NCI-H82 treated with DMSO at 0.1 percent for 48 hours (cell line): ENCODE measurements at regions not wholly inside any gene's neighbourhood (a gene's known extent, or its start where the extent isn't known, plus 50 kb on each side); places are given as distances from the start of the nearest gene placed in this dataset.

Experiments
- DNase-seq: peaks from one replicate; lab custom pipeline; 2025; ENCODE audit not compliant: unreplicated experiment; lab: John Stamatoyannopoulos, UW

- no peak for DNase-seq
These were observed 83.3 kb upstream of the SLC38A4 start for GRCh38 chr12:46908936-46909635.

GRCh38 chr12:46910830-46911229 is 85.0 kb upstream of the SLC38A4 start:
- no peak for DNase-seq

GRCh38 chr12:46914336-46914735 is 88.5 kb upstream of the SLC38A4 start:
- DNase-seq: no peak

- no peak for DNase-seq
These were observed 89.3 kb upstream of the SLC38A4 start for GRCh38 chr12:46915082-46915481.

- DNase-seq: no peak
These were observed 90.0 kb upstream of the SLC38A4 start for GRCh38 chr12:46915836-46916235.

- DNase-seq: no peak
These were observed 91.1 kb upstream of the SLC38A4 start for GRCh38 chr12:46916796-46917419.

GRCh38 chr12:46917821-46918220 is 92.0 kb upstream of the SLC38A4 start:
- DNase-seq: peak; percentile 73

- no peak for DNase-seq
These were observed 92.8 kb upstream of the SLC38A4 start for GRCh38 chr12:46918631-46919030.

- DNase-seq: no peak
These were observed 94.0 kb upstream of the SLC38A4 start for GRCh38 chr12:46919666-46920400.

- DNase-seq: no peak
These were observed 94.7 kb upstream of the SLC38A4 start for GRCh38 chr12:46920499-46920898.

GRCh38 chr12:46921048-46921763 is 95.4 kb upstream of the SLC38A4 start:
- DNase-seq: no peak

GRCh38 chr12:46921764-46922133 is 96.0 kb upstream of the SLC38A4 start:
- no peak for DNase-seq

- no peak for DNase-seq
These were observed 100.7 kb upstream of the SLC38A4 start for GRCh38 chr12:46926526-46926925.

GRCh38 chr12:46930101-46930500 is 104.3 kb upstream of the SLC38A4 start:
- no peak for DNase-seq

GRCh38 chr12:46933947-46934346 is 108.2 kb upstream of the SLC38A4 start:
- DNase-seq: peak; percentile 39

GRCh38 chr12:46934374-46935111 is 108.7 kb upstream of the SLC38A4 start:
- no peak for DNase-seq

- no peak for DNase-seq
These were observed 109.6 kb upstream of the SLC38A4 start for GRCh38 chr12:46935271-46935847.

GRCh38 chr12:46936042-46936441 is 110.2 kb upstream of the SLC38A4 start:
- DNase-seq: no peak

GRCh38 chr12:46938071-46938678 is 112.4 kb upstream of the SLC38A4 start:
- DNase-seq: no peak

GRCh38 chr12:46941981-46942380 is 116.2 kb upstream of the SLC38A4 start:
- DNase-seq: no peak
